Fibroblast of lung (primary cell): ENCODE measurements at regions not wholly inside any gene's neighbourhood (a gene's known extent, or its start where the extent isn't known, plus 50 kb on each side); places are given as distances from the start of the nearest gene placed in this dataset.

ENCODE experiments used
- DNase-seq, 2 donors: peaks; one replicate each; pipeline versions ENCODE4 v3.0.0 to v3.0.0-alpha.2; 2010; ENCODE audit warnings: low read depth in 2 of 2
- H2AFZ ChIP-seq: 2 replicates; pipeline ENCODE4 v1.5.1; 2012; ENCODE audit warnings: low read length, control low read depth, inconsistent platforms
- H3K27ac ChIP-seq: 2 replicates; pipeline ENCODE4 v1.5.1; 2011; ENCODE audit warnings: low read length, control low read depth; ENCODE audit not compliant: insufficient read depth
- H3K27me3 ChIP-seq: 2 replicates; pipeline ENCODE4 v1.5.1; 2011; ENCODE audit warnings: mild to moderate bottlenecking, low read length; ENCODE audit not compliant: control insufficient read depth, insufficient read depth
- H3K36me3 ChIP-seq: 2 replicates; pipeline ENCODE4 v1.5.1; 2011; ENCODE audit warnings: low read length; ENCODE audit not compliant: control insufficient read depth, insufficient read depth
- H3K4me1 ChIP-seq: 2 replicates; pipeline ENCODE4 v1.5.1; 2011; ENCODE audit warnings: low read length; ENCODE audit not compliant: control insufficient read depth, insufficient read depth; ENCODE audit errors: extremely low read depth
- H3K4me2 ChIP-seq: 2 replicates; pipeline ENCODE4 v1.5.1; 2011; ENCODE audit warnings: low read length, control low read depth; ENCODE audit not compliant: insufficient read depth; ENCODE audit errors: extremely low read depth
- H3K4me3 ChIP-seq, 4 experiments: fragments of 200-600 bp in 1 of 4; sonication (generic) in 1 of 4; replicated peaks in 1 of 4; 2 replicates each; pipeline ENCODE4 v1.5.1; 2011 to 2016; ENCODE audit warnings: low read length in 4 of 4, low read depth in 3 of 4, mild to moderate bottlenecking in 3 of 4, control low read depth in 2 of 4, inconsistent platforms in 1 of 4, mixed read lengths in 1 of 4; ENCODE audit not compliant: insufficient read depth in 1 of 4; ENCODE audit errors: control extremely low read depth in 1 of 4
- H3K79me2 ChIP-seq: 2 replicates; pipeline ENCODE4 v1.5.1; 2012; ENCODE audit warnings: mild to moderate bottlenecking, low read length, inconsistent platforms; ENCODE audit not compliant: control insufficient read depth, insufficient read depth
- H3K9ac ChIP-seq: 2 replicates; pipeline ENCODE4 v1.5.1; 2011; ENCODE audit warnings: mild to moderate bottlenecking, low read length, control low read depth; ENCODE audit not compliant: insufficient read depth
- H3K9me3 ChIP-seq: 2 replicates; pipeline ENCODE4 v1.5.1; 2012; ENCODE audit warnings: low read depth, low read length; ENCODE audit not compliant: control insufficient read depth, insufficient read depth
- H4K20me1 ChIP-seq: 2 replicates; pipeline ENCODE4 v1.5.1; 2011; ENCODE audit warnings: low read length; ENCODE audit not compliant: control insufficient read depth, insufficient read depth; ENCODE audit errors: extremely low read depth
- CTCF ChIP-seq, 2 donors: IDR thresholded peaks in 1 of 2; conservative IDR thresholded peaks in 1 of 2; 1 replicate in 1 of 2; 2 replicates in 1 of 2; pipeline ENCODE4 v1.5.1; 2011 to 2012; ENCODE audit warnings: low read length in 2 of 2, control low read depth in 1 of 2, inconsistent platforms in 1 of 2, low read depth in 1 of 2, mild to moderate bottlenecking in 1 of 2
- EZH2 ChIP-seq: IDR thresholded peaks from 2 replicates; pipeline ENCODE4 v1.5.1; 2012; ENCODE audit warnings: low read length, control low read depth, mild to moderate bottlenecking; ENCODE audit errors: missing control alignments

GRCh38 chr6:97462031-97462430 lies 179.0 kb upstream of the MMS22L start:
- H3K36me3 ChIP-seq, result no peaks in the 10 kb centered on the region
- peak in 1 of 2 donors; percentile 9 for DNase-seq

GRCh38 chr6:97462938-97463598 lies 180.1 kb upstream of the MMS22L start:
- H2AFZ ChIP-seq, result no peak overlapping the region
- DNase-seq, result no peak
- no peak overlapping the region for H3K9ac ChIP-seq
- no peak for TF ChIP-seq EZH2
- TF ChIP-seq CTCF (conservative IDR thresholded peaks at IDR 0.05 in 1 of 2, IDR thresholded peaks at IDR 0.05 in 1 of 2; ENCODE audit: low read depth in 1 of 2, low read length in 2 of 2), result no peak
- H4K20me1 ChIP-seq, result no peaks in the 10 kb centered on the region
- no peaks in the 10 kb centered on the region for H3K9me3 ChIP-seq
- no peak overlapping the region for H3K4me2 ChIP-seq
- H3K27ac ChIP-seq, result no peak overlapping the region
- no peaks in the 10 kb centered on the region for H3K27me3 ChIP-seq
- no peaks in the 10 kb centered on the region for H3K79me2 ChIP-seq
- H3K4me3 ChIP-seq, result no peak overlapping the region
- H3K4me1 ChIP-seq, result no peaks in the 10 kb centered on the region
- H3K36me3 ChIP-seq, result no peaks in the 10 kb centered on the region

More at GRCh38 chr6:97462031-97462430, 179.0 kb upstream of the MMS22L start:
- Histone ChIP-seq H2AFZ (no peak overlapping the region), H3K4me1 (no peaks in the 10 kb centered on the region), H3K9me3 (no peaks in the 10 kb centered on the region), H4K20me1 (no peaks in the 10 kb centered on the region), H3K27me3 (no peaks in the 10 kb centered on the region), H3K4me3 (no peak overlapping the region), H3K27ac (no peak overlapping the region), H3K79me2 (no peaks in the 10 kb centered on the region), H3K4me2 (no peak overlapping the region), H3K9ac (no peak overlapping the region)
- TF ChIP-seq CTCF (conservative IDR thresholded peaks at IDR 0.05 in 1 of 2, IDR thresholded peaks at IDR 0.05 in 1 of 2; ENCODE audit: low read depth in 1 of 2, low read length in 2 of 2), result no peak
- no peak for TF ChIP-seq EZH2

- no peak for DNase-seq
- Histone ChIP-seq H3K4me3 (no peak overlapping the region), H3K79me2 (no peaks in the 10 kb centered on the region), H3K27ac (no peak overlapping the region), H4K20me1 (no peaks in the 10 kb centered on the region), H3K9me3 (no peaks in the 10 kb centered on the region), H2AFZ (no peak overlapping the region), H3K4me1 (no peaks in the 10 kb centered on the region), H3K27me3 (no peaks in the 10 kb centered on the region), H3K9ac (no peak overlapping the region), H3K36me3 (no peaks in the 10 kb centered on the region), H3K4me2 (no peak overlapping the region)
- TF ChIP-seq CTCF (conservative IDR thresholded peaks at IDR 0.05 in 1 of 2, IDR thresholded peaks at IDR 0.05 in 1 of 2; ENCODE audit: low read depth in 1 of 2, low read length in 2 of 2) (no peak), EZH2 (no peak)
Observed at GRCh38 chr6:97465877-97466561, 183.0 kb upstream of the MMS22L start.
